Esophagus muscularis mucosa (tissue), 4 donors: ENCODE measurements at regions not wholly inside any gene's neighbourhood (a gene's known extent, or its start where the extent isn't known, plus 50 kb on each side); places are given as distances from the start of the nearest gene placed in this dataset.

Experiments
- CTCF ChIP-seq, 3 experiments: fragments of 200-600 bp in 2 of 3; fragments of 450-650 bp in 1 of 3; sonication (generic) in 2 of 3; IDR thresholded peaks; one replicate each; pipeline ENCODE4 v1.5.1; 2017 to 2019; ENCODE audit warnings: antibody characterized with exemption in 3 of 3, mild to moderate bottlenecking in 2 of 3, moderate library complexity in 1 of 3
- EP300 ChIP-seq: sonication (generic); formaldehyde crosslinking; IDR thresholded peaks from one replicate; pipeline ENCODE4 v1.6.1; 2017; ENCODE audit warnings: antibody characterized with exemption
- POLR2A ChIP-seq: fragments of 450-650 bp; IDR thresholded peaks from one replicate; pipeline ENCODE4 v1.6.1; 2017; ENCODE audit warnings: antibody characterized with exemption, moderate library complexity, mild to moderate bottlenecking, low read depth
- POLR2AphosphoS5 ChIP-seq, 2 donors: sonication (generic); formaldehyde crosslinking; IDR thresholded peaks; one replicate each; pipeline ENCODE4 v1.6.1; 2017; ENCODE audit warnings: antibody characterized with exemption in 2 of 2

- TF ChIP-seq CTCF (IDR thresholded peaks at IDR 0.05) (no peak), EP300 (no peak), POLR2A (no peak), POLR2AphosphoS5 (IDR thresholded peaks at IDR 0.05) (no peak)
Measured at GRCh38 chr7:159250471-159250870, 105.8 kb upstream of the VIPR2 start.
